Endothelial cell of umbilical vein (primary cell): ENCODE measurements at regions not wholly inside any gene's neighbourhood (a gene's known extent, or its start where the extent isn't known, plus 50 kb on each side); places are given as distances from the start of the nearest gene placed in this dataset.

Experiments
- BruUV-seq: library from RNA; stranded (reverse); fragments of 400-500 nt; replicated peaks from 2 replicates; lab custom pipeline; 2021; lab: Mats Ljungman, UMichigan
- CTCF ChIA-PET: fragments of 300-600, 350-600 bp; sonication (Branson Sonifier 250); formaldehyde crosslinking; loops from one replicate; lab custom pipeline; 2021; ENCODE audit warnings: antibody characterized with exemption, inconsistent platforms; lab: Charles Lee
- POLR2A ChIA-PET: fragments of 300-600, 350-600 bp; sonication (Branson Sonifier 250); formaldehyde crosslinking; loops from one replicate; lab custom pipeline; 2021; ENCODE audit warnings: antibody characterized with exemption, inconsistent platforms; lab: Charles Lee
- DNase-seq: peaks from one replicate; pipeline ENCODE4 v3.0.0-alpha.2; 2011; ENCODE audit warnings: low read depth, low spot score
- FAIRE-seq: peaks from 2 replicates; lab custom pipeline; 2011; peaks lifted over from hg19 to GRCh38; lab: Jason Lieb, UNC
- H2AFZ ChIP-seq: 2 replicates; pipeline ENCODE4 v1.6.0; 2012; ENCODE audit warnings: low read depth, low read length, control low read depth, inconsistent platforms
- H3K27ac ChIP-seq: 2 replicates; pipeline ENCODE4 v1.5.1; 2011; ENCODE audit warnings: low read depth, mild to moderate bottlenecking, control low read depth, low read length, moderate library complexity; ENCODE audit not compliant: insufficient read depth
- H3K27me3 ChIP-seq, 2 experiments: 2 replicates each; pipeline versions ENCODE4 v1.6.0 to v1.6.1; 2011; ENCODE audit warnings: low read length in 2 of 2, mixed read lengths in 1 of 2; ENCODE audit not compliant: control insufficient read depth in 2 of 2, insufficient read depth in 2 of 2
- H3K36me3 ChIP-seq, 2 experiments: 2 replicates in 1 of 2; 3 replicates in 1 of 2; pipeline ENCODE4 v1.5.1; 2011; ENCODE audit warnings: low read length in 2 of 2, mild to moderate bottlenecking in 1 of 2, moderate library complexity in 1 of 2; ENCODE audit not compliant: control insufficient read depth in 2 of 2, insufficient read depth in 2 of 2; ENCODE audit errors: extremely low read depth in 1 of 2
- H3K4me1 ChIP-seq: 3 replicates; pipeline ENCODE4 v1.5.1; 2011; ENCODE audit warnings: mild to moderate bottlenecking, low read length; ENCODE audit not compliant: control insufficient read depth, insufficient read depth; ENCODE audit errors: extremely low read depth
- H3K4me2 ChIP-seq: 2 replicates; pipeline ENCODE4 v1.6.1; 2011; ENCODE audit warnings: low read length, control low read depth, mixed read lengths; ENCODE audit not compliant: insufficient read depth
- H3K4me3 ChIP-seq, 3 experiments: fragments of 200-600 bp in 1 of 3; sonication (generic), shearing (Covaris generic) in 1 of 3; replicated peaks in 1 of 3; 2 replicates each; pipeline ENCODE4 v1.5.1; 2011 to 2016; ENCODE audit warnings: control low read depth in 3 of 3, low read length in 3 of 3, mild to moderate bottlenecking in 2 of 3, inconsistent platforms in 1 of 3, low read depth in 1 of 3, moderate library complexity in 1 of 3; ENCODE audit not compliant: insufficient read depth in 1 of 3
- H3K79me2 ChIP-seq: 2 replicates; pipeline ENCODE4 v1.6.0; 2012; ENCODE audit warnings: low read length, inconsistent platforms; ENCODE audit not compliant: control insufficient read depth, insufficient read depth
- H3K9ac ChIP-seq: replicated peaks from 2 replicates; pipeline ENCODE3; 2011; ENCODE audit warnings: low read length, control low read depth; ENCODE audit not compliant: insufficient read depth; ENCODE audit errors: extremely low read depth
- H3K9me1 ChIP-seq: replicated peaks from 3 replicates; pipeline ENCODE4 v1.6.0; 2011; ENCODE audit warnings: mild to moderate bottlenecking, low read length; ENCODE audit not compliant: control insufficient read depth, insufficient read depth; ENCODE audit errors: extremely low read depth
- H3K9me3 ChIP-seq: replicated peaks from 2 replicates; pipeline ENCODE4 v1.5.1; 2012; ENCODE audit warnings: low read length, inconsistent platforms; ENCODE audit not compliant: control insufficient read depth, insufficient read depth
- H4K20me1 ChIP-seq: replicated peaks from 2 replicates; pipeline ENCODE3; 2011; ENCODE audit warnings: mild to moderate bottlenecking, low read length; ENCODE audit not compliant: control insufficient read depth, insufficient read depth; ENCODE audit errors: extremely low read depth
- EZH2 ChIP-seq: IDR thresholded peaks from 2 replicates; pipeline ENCODE4 v1.6.1; 2012; ENCODE audit warnings: borderline replicate concordance, low read depth, mild to moderate bottlenecking, moderate library complexity, low read length, inconsistent platforms; ENCODE audit not compliant: severe bottlenecking
- FOS ChIP-seq: IDR thresholded peaks from 2 replicates; pipeline ENCODE4 v1.6.1; 2011; ENCODE audit warnings: mild to moderate bottlenecking, low read length, moderate library complexity, borderline replicate concordance; ENCODE audit not compliant: insufficient read depth
- JUN ChIP-seq: IDR thresholded peaks from 2 replicates; pipeline ENCODE4 v1.6.1; 2011; ENCODE audit warnings: borderline replicate concordance, low read depth; ENCODE audit not compliant: insufficient read length, insufficient read depth
- MYC ChIP-seq: IDR thresholded peaks from one replicate; pipeline ENCODE4 v1.6.1; 2011; ENCODE audit warnings: mild to moderate bottlenecking, low read depth, low read length
- POLR2A ChIP-seq: IDR thresholded peaks from 2 replicates; pipeline ENCODE4 v1.6.1; 2012; ENCODE audit warnings: low read depth, mild to moderate bottlenecking, control low read depth, low read length
- POLR2AphosphoS5 ChIP-seq: IDR thresholded peaks from 2 replicates; pipeline ENCODE4 v1.6.1; 2012; ENCODE audit warnings: low read depth, mild to moderate bottlenecking, control low read depth, low read length, moderate library complexity; ENCODE audit not compliant: insufficient read depth
- dilution Hi-C: fragments of 300-500 bp; cut with MboI; formaldehyde crosslinking; loops from one replicate; pipeline ENCODE4 v1.15.0; 2019; ENCODE audit warnings: low sequenced_read_pairs; ENCODE audit not compliant: extremely low pct_ligation_motif_present
- intact Hi-C: fragments of 100-400 bp; cut with micrococcal nuclease; formaldehyde crosslinking; loops from one replicate; pipeline ENCODE4 v1.10.0; 2022
- TF ChIP-seq, protein P1 (sequence below): IDR thresholded peaks from 2 replicates; pipeline ENCODE4 v1.6.1; 2011; ENCODE audit not compliant: insufficient read depth, insufficient read length
- TF ChIP-seq, protein P2 (sequence below), 2 donors: IDR thresholded peaks; 1 replicate in 1 of 2; 2 replicates in 1 of 2; pipeline ENCODE4 v1.5.1; 2011; ENCODE audit warnings: low read length in 2 of 2, mild to moderate bottlenecking in 2 of 2, moderate library complexity in 2 of 2, control low read depth in 1 of 2, inconsistent platforms in 1 of 2, low read depth in 1 of 2; ENCODE audit not compliant: insufficient read depth in 1 of 2; ENCODE audit errors: extremely low read depth in 1 of 2

DNA sequence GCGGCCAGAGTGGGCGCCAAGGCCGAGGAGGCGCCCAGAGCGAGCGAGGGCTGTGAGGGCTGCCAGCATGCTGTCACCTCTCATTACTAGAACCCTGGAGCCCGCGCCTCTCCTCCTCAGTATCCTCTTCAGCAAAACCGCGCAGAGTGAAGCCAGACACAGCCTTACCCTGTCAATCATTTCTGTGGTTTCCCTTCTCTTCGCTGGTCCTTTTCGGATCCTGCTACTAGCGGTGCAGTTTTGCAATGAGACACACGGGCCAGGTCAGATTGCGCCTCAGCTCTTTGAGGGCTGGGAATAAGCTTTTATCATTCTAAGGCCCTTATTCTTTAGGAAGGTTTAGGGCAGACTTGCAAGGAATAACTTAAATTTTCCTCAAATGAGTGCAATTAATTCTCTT is 55.5 kb upstream of the FAM171A1 start:
- FAIRE-seq = no peak
- Histone ChIP-seq H4K20me1 (no peaks in the 10 kb centered on the region), H3K27ac (no peak overlapping the region), H3K9me1 (no peaks in the 10 kb centered on the region), H3K79me2 (no peaks in the 10 kb centered on the region), H3K36me3 (no peaks in the 10 kb centered on the region), H2AFZ (no peak overlapping the region), H3K4me3 (no peak overlapping the region), H3K9ac (no peak overlapping the region), H3K27me3 (peaks cover 0 to 2% of the 10 kb centered on the region in 2 experiments), H3K4me1 (no peaks in the 10 kb centered on the region), H3K4me2 (no peak overlapping the region), H3K9me3 (no peaks in the 10 kb centered on the region)
- intact Hi-C loops (no loop called here), dilution Hi-C loops (no loop called here)
- ChIA-PET CTCF (interaction anchor here (1.6 to 7.9 kb wide), 4 partner anchors 13 to 299 kb away, joined by 3 to 57 read pairs (median 28); partner anchors contain the start of gene ITGA8), POLR2A (no interaction called here)
- TF ChIP-seq EZH2 = no peak
- TF ChIP-seq JUN = no peak
- no peak for TF ChIP-seq POLR2A
- no peak for TF ChIP-seq POLR2AphosphoS5
- TF ChIP-seq FOS = no peak
- no peak for TF ChIP-seq MYC
- TF ChIP-seq, protein P1, sequence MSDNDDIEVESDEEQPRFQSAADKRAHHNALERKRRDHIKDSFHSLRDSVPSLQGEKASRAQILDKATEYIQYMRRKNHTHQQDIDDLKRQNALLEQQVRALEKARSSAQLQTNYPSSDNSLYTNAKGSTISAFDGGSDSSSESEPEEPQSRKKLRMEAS = no peak
- TF ChIP-seq, protein P2, sequence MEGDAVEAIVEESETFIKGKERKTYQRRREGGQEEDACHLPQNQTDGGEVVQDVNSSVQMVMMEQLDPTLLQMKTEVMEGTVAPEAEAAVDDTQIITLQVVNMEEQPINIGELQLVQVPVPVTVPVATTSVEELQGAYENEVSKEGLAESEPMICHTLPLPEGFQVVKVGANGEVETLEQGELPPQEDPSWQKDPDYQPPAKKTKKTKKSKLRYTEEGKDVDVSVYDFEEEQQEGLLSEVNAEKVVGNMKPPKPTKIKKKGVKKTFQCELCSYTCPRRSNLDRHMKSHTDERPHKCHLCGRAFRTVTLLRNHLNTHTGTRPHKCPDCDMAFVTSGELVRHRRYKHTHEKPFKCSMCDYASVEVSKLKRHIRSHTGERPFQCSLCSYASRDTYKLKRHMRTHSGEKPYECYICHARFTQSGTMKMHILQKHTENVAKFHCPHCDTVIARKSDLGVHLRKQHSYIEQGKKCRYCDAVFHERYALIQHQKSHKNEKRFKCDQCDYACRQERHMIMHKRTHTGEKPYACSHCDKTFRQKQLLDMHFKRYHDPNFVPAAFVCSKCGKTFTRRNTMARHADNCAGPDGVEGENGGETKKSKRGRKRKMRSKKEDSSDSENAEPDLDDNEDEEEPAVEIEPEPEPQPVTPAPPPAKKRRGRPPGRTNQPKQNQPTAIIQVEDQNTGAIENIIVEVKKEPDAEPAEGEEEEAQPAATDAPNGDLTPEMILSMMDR (IDR thresholded peaks at IDR 0.05; ENCODE audit: extremely low read depth in 1 of 2, insufficient read depth in 1 of 2, low read depth in 1 of 2, low read length in 2 of 2) = no peak
- BruUV-seq = no TSS peak
- DNase-seq = no peak
